BE2C (cell line): ENCODE measurements at regions not wholly inside any gene's neighbourhood (a gene's known extent, or its start where the extent isn't known, plus 50 kb on each side); places are given as distances from the start of the nearest gene placed in this dataset.

Experiments used
- DNase-seq: peaks from one replicate; pipeline ENCODE4 v3.0.0-alpha.2; 2020
- H3K27me3 ChIP-seq: fragments of 250-450 bp; sonication (Bioruptor Pico); 2 replicates; pipeline ENCODE4 v1.5.1; 2020; ENCODE audit warnings: mild to moderate bottlenecking
- H3K36me3 ChIP-seq: fragments of 250-450 bp; sonication (Bioruptor Pico); 2 replicates; pipeline ENCODE4 v1.5.1; 2020; ENCODE audit warnings: mild to moderate bottlenecking
- H3K4me1 ChIP-seq: fragments of 250-450 bp; sonication (Bioruptor Pico); 2 replicates; pipeline ENCODE4 v1.5.1; 2020
- H3K4me3 ChIP-seq: 2 replicates; pipeline ENCODE4 v1.5.1; 2011; ENCODE audit warnings: low read depth, low read length
- H3K9me3 ChIP-seq: fragments of 250-450 bp; sonication (Bioruptor Pico); 2 replicates; pipeline ENCODE4 v1.5.1; 2020
- CTCF ChIP-seq: IDR thresholded peaks from 2 replicates; pipeline ENCODE4 v1.5.1; 2012; ENCODE audit warnings: mild to moderate bottlenecking, low read depth, low read length

GRCh38 chr13:73251626-73252265 is 192.9 kb downstream of the KLF5 start:
- Histone ChIP-seq H3K9me3 (no peaks in the 10 kb centered on the region), H3K4me3 (no peak overlapping the region), H3K27me3 (no peaks in the 10 kb centered on the region), H3K4me1 (no peaks in the 10 kb centered on the region), H3K36me3 (no peaks in the 10 kb centered on the region)
- DNase-seq, result no peak
- no peak for TF ChIP-seq CTCF

GRCh38 chr13:73250061-73250460 is 191.3 kb downstream of the KLF5 start:
- H3K36me3 ChIP-seq, result no peaks in the 10 kb centered on the region
- no peaks in the 10 kb centered on the region for H3K9me3 ChIP-seq
- no peaks in the 10 kb centered on the region for H3K27me3 ChIP-seq
- H3K4me3 ChIP-seq, result no peak overlapping the region
- no peak for TF ChIP-seq CTCF
- no peaks in the 10 kb centered on the region for H3K4me1 ChIP-seq
- DNase-seq, result no peak

GRCh38 chr13:73248711-73249580 is 190.1 kb downstream of the KLF5 start:
- Histone ChIP-seq H3K27me3 (no peaks in the 10 kb centered on the region), H3K4me1 (no peaks in the 10 kb centered on the region), H3K9me3 (no peaks in the 10 kb centered on the region), H3K4me3 (no peak overlapping the region), H3K36me3 (no peaks in the 10 kb centered on the region)
- DNase-seq, result no peak
- TF ChIP-seq CTCF, result no peak

GRCh38 chr13:73248154-73248553 is 189.3 kb downstream of the KLF5 start:
- Histone ChIP-seq H3K4me3 (no peak overlapping the region), H3K27me3 (no peaks in the 10 kb centered on the region), H3K4me1 (no peaks in the 10 kb centered on the region), H3K36me3 (no peaks in the 10 kb centered on the region), H3K9me3 (no peaks in the 10 kb centered on the region)
- DNase-seq, result no peak
- no peak for TF ChIP-seq CTCF

- Histone ChIP-seq H3K4me1 (no peaks in the 10 kb centered on the region), H3K4me3 (no peak overlapping the region), H3K27me3 (no peaks in the 10 kb centered on the region), H3K36me3 (no peaks in the 10 kb centered on the region), H3K9me3 (no peaks in the 10 kb centered on the region)
- no peak for TF ChIP-seq CTCF
- no peak for DNase-seq
Observed at GRCh38 chr13:73245246-73245645, 186.4 kb downstream of the KLF5 start.

DNA sequence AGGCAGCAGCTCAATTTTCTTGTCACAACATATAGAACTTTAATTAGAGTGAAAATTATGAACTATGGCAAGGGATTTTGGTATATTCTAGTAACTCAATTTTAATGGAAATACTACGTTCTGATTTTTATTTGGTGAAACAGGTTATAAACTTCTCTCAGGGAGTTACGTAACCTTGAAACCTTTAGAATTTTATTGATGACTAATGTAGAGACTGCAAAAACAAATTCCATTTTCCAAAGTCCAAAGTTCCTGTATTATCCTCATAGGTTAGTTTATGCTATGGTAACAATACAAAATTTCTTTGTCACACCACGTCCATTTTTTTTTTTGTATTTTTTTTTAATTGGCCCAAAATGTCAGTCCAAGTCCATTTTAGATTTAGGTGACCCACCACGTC is 185.7 kb downstream of the KLF5 start:
- no peak for DNase-seq
- Histone ChIP-seq H3K4me1 (no peaks in the 10 kb centered on the region), H3K27me3 (0 out of 2 replicates have a peak, but pooled peaks cover 3% of the 10 kb centered on the region), H3K36me3 (no peaks in the 10 kb centered on the region), H3K4me3 (no peak overlapping the region), H3K9me3 (no peaks in the 10 kb centered on the region)
- no peak for TF ChIP-seq CTCF
